Endometrial microvascular endothelial cells (primary cell): ENCODE measurements at regions not wholly inside any gene's neighbourhood (a gene's known extent, or its start where the extent isn't known, plus 50 kb on each side); places are given as distances from the start of the nearest gene placed in this dataset.
"Not testable (repeated sequence)": the region's sequence is repeated elsewhere in the genome, so short reads cannot be mapped to it uniquely, and the experiment has no call there.

Experiments used
- in situ Hi-C: cut with HindIII; loops from 2 replicates; pipeline ENCODE4 v1.10.0; 2017; ENCODE audit warnings: low sequenced_read_pairs, low pct_unique_long_range_greater_than_20kb; ENCODE audit errors: inconsistent ontology term

DNA sequence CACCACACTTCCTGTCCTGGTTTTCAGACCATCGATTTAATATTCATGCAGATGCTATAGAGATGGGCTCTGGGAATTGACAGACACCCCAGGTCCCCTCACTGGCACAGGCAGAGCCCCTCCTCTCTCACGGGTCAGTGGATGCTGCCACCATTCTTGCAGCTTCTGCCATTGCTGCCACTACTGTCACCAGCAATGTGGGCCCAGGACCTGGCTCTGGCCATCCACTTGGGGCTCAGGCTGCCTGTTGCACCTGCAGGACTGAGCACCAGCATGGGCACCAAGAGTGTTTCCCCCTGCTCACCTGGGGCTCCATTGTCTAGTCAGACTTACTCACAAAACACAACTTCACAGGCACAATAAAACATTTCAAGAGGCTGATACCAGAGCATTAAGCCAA, 479.0 kb upstream of the ZNF608 start:
- in situ Hi-C loops = no loop called here

- in situ Hi-C loops = no loop called here
These were observed 480.4 kb upstream of the ZNF608 start for GRCh38 chr5:125226825-125227224.

- in situ Hi-C loops = no loop called here
These were observed 481.1 kb upstream of the ZNF608 start for GRCh38 chr5:125227333-125228095.

GRCh38 chr5:125228363-125229070, 482.1 kb upstream of the ZNF608 start:
- in situ Hi-C loops = no loop called here

DNA sequence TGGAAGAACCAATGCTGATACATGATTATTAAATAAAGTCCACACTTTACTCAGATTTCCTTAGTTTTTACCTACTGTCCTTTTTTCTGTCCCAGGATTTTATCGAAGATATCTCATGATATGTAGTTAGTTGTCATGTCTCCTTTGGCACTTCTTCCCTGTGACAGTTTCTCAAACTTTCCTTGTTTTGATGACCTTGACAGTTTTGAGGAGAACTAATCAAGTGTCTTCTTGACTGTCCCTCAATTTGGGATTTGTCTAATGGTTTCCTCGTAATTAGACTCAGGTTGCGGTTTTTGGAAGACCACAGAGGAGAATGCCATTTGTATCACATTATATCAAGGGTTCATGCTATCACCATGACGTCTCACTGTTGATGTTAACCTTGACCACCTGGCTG, 483.1 kb upstream of the ZNF608 start:
- in situ Hi-C loops = no loop called here

DNA sequence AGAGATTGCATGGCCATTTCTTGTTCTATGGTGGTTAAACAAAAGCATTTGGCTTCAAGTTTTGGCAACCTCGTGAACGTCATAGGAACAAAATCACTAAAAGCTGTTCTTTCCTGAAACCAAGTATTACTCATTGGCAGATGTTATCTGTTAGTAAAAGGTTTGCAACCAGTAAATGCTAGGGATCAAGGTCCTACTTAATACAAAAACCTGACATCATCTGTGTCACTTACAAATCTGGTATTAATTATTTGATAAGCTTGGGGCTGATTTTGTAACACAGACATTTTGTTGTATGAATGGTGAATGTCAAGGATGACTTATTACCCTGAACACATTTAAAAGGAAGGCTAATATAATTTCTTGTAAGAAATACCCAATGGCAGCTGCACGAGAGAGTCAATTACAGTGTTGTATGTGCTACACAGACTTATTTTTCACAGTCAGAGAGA, 486.4 kb upstream of the ZNF608 start:
- in situ Hi-C loops = no loop called here

DNA sequence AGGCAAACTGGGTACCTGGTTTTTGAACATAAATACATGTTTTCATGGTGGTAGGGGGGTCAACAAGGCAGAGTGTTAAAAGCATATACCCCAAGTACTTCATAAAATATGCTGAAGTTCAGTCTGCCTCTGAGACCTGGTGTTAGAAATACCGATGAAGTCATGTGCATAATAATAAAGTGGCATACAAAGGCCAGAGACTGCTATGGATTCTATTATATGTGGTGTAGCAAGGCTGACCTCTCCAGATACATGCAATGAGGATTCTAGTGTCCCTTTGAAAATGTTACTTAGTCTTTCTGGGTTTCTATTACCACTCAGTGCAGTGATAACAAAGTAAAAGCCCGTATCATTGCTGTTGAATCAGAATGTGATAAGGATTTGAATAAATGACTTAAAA, 487.5 kb upstream of the ZNF608 start:
- in situ Hi-C loops = no loop called here

DNA sequence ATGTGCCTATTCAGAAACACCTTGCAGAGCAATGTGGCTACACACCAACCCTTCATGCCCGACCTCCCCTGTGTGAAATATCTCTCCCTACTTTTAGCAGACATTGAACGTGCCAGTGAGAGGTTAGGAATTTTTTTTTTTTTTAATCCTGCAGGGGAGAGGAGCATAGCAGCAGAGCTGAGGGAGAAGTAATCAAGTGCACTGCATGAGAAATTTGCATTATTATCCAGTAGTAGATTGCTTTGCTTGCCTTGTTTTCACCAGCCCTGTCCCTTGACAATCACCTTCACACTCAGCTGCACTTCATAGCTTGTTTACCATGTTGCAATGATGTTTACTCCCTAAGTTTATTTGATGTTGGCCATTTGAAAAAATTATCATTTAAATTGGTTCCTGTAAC, 489.6 kb upstream of the ZNF608 start:
- in situ Hi-C loops = no loop called here

- in situ Hi-C loops = no loop called here
These were observed 490.5 kb upstream of the ZNF608 start for GRCh38 chr5:125236981-125237380.

DNA sequence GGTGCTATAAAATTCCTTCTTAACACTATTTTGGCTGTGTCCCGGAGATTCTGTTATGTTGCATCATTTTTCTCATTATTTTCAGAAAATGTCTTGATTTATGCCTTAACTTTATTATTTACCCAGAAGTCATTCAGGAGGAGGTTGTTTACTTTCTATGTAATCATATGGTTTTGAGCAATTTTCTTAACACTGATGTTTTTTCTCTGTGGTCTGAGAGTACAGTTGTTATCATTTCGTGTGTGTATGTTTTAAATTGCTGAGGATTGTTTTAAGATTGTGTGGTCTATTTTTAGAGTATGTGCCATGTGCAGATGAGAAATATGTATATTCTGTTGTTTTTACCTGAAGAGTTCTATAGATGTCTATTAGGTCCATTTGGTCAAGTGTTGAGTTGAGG, 498.1 kb upstream of the ZNF608 start:
- in situ Hi-C loops = no loop called here

DNA sequence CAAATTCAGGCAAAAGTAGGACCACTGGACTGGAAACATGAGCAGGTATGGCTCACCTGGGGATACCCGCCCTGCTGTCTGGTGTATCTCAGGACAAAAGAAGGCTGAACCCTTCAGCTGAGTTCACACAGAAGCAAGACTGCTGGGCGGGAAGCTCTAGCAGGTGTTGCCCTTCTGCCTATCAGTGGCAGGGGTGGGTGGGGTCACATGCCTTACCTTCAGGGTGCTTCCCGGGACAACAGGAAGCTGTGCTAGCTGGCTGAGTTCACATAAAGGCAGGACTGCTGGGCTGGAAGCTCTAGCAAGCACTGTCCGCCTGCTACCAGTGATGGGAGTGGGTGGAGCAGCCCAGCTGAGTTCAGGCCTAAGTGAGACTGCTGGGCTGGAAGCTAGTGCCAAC, 498.8 kb upstream of the ZNF608 start:
- in situ Hi-C loops = no loop called here

- in situ Hi-C loops = no loop called here
These were observed 503.0 kb upstream of the ZNF608 start for GRCh38 chr5:125249400-125249799.

DNA sequence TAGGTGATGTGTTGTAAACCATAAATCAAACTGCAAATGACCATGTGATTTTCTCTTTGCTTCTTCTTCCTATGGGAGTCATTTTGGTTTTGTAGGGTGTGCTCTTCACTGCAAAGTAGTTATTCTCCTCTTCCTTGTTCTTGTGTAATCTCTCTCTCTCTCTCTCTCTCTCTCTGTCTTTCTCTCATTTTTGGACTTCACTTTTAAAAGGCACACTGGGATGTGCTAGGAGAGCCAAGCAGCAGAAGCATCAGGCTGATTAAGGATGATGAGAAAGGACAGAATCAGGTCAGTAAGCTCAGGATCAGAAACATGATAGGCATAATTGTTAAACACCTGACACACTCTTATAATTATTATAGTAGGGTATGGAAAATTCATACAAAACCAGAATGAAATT, 505.3 kb upstream of the ZNF608 start:
- in situ Hi-C loops = no loop called here

DNA sequence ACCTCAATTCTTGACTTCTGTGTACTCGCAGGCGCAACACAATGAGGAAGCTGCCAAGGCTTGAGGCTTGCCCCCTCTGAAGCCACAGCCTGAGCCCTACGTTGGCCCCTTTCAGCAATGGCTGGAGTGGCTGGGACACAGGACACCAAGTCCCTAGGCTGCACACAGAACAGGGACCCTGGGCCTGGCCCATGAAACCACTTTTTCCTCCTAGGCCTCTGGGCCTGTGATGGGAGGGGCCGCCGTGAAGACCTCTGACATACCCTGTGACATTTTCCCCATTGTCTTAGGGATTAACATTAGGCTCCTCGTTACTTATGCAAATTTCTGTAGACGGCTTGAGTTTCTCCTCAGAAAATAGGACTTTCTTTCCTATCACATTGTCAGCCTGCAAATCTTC, 507.2 kb upstream of the ZNF608 start:
- in situ Hi-C loops = not testable (repeated sequence)

GRCh38 chr5:125254267-125254666, 507.8 kb upstream of the ZNF608 start:
- in situ Hi-C loops = no loop called here

DNA sequence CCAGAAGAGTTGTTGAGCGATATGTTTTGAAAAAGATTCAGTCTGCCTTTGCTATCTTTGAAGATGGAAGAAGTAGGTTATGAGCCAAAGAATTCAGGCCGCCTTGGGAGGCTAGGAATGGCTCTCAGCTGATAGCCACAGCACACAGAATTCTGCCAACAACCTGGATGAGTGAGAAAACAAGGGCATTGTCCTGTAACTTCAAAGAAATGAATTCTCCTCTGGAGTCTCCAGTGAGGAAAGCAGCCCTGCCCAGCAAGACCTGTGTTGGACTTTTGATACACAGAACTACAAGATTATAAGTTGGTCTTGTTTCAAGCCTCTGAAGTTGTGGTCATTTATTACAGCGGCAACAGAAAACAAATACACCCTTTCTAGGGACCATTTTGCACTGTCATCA, 509.9 kb upstream of the ZNF608 start:
- in situ Hi-C loops = no loop called here

- in situ Hi-C loops = no loop called here
These were observed 510.9 kb upstream of the ZNF608 start for GRCh38 chr5:125257057-125257972.

DNA sequence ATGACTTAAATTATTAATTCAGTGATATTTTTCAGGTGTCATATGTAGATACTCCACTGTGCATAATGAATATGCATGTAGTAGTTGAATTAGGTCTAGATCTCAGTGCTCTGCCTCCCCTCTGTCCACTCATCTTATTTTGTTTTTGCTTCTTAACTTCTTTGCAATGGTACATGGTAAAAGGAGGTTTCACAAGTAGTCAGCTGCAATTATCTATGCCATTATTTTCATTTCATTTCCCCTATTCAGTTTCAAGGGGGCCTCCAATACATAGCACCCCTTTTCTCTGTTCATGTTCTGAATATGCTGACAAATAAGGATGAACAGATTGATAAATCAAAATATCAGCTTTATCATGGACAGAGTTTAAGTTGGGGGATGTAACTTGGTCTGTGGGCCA, 511.6 kb upstream of the ZNF608 start:
- in situ Hi-C loops = no loop called here

- in situ Hi-C loops = no loop called here
These were observed 512.2 kb upstream of the ZNF608 start for GRCh38 chr5:125258615-125259014.
